Mesendoderm (in vitro differentiated cells): ENCODE measurements at regions not wholly inside any gene's neighbourhood (a gene's known extent, or its start where the extent isn't known, plus 50 kb on each side); places are given as distances from the start of the nearest gene placed in this dataset.

ENCODE experiments used
- DNase-seq: peaks from one replicate; pipeline ENCODE4 v3.0.0; 2013
- H2AK5ac ChIP-seq: 2 replicates; pipeline ENCODE4 v1.6.1; 2013; ENCODE audit warnings: low read length, inconsistent platforms
- H2BK120ac ChIP-seq: 2 replicates; pipeline ENCODE4 v1.6.1; 2013; ENCODE audit warnings: low read depth, mild to moderate bottlenecking, low read length, moderate library complexity, mixed read lengths
- H2BK15ac ChIP-seq: replicated peaks from 2 replicates; pipeline ENCODE4 v1.6.1; 2013; ENCODE audit warnings: low read depth, mild to moderate bottlenecking, moderate library complexity
- H2BK5ac ChIP-seq: 2 replicates; pipeline ENCODE4 v1.6.1; 2013; ENCODE audit warnings: low read length, inconsistent platforms
- H3K18ac ChIP-seq: 2 replicates; pipeline ENCODE4 v1.6.1; 2013; ENCODE audit warnings: mild to moderate bottlenecking, low read length, mixed read lengths
- H3K23ac ChIP-seq: one replicate; pipeline ENCODE4 v1.6.1; 2013; ENCODE audit warnings: low read length
- H3K27ac ChIP-seq: 2 replicates; pipeline ENCODE4 v1.5.1; 2013; ENCODE audit warnings: low read depth, mild to moderate bottlenecking, inconsistent platforms, low read length, moderate library complexity
- H3K27me3 ChIP-seq: 2 replicates; pipeline ENCODE4 v1.6.1; 2013; ENCODE audit warnings: low read length, control low read depth, mild to moderate bottlenecking, inconsistent platforms; ENCODE audit not compliant: insufficient read depth, poor library complexity
- H3K36me3 ChIP-seq: 2 replicates; pipeline ENCODE4 v1.6.1; 2013; ENCODE audit warnings: low read length, inconsistent platforms; ENCODE audit not compliant: control insufficient read depth, insufficient read depth
- H3K4ac ChIP-seq: one replicate; pipeline ENCODE4 v1.6.1; 2013; ENCODE audit warnings: low read depth, mild to moderate bottlenecking, low read length, moderate library complexity
- H3K4me1 ChIP-seq: 2 replicates; pipeline ENCODE4 v1.6.1; 2013; ENCODE audit warnings: low read depth, low read length, inconsistent platforms; ENCODE audit not compliant: control insufficient read depth
- H3K4me2 ChIP-seq: 2 replicates; pipeline ENCODE4 v1.6.1; 2013; ENCODE audit warnings: low read length
- H3K4me3 ChIP-seq: 2 replicates; pipeline ENCODE4 v1.5.1; 2013; ENCODE audit warnings: mild to moderate bottlenecking, low read length
- H3K56ac ChIP-seq: one replicate; pipeline ENCODE4 v1.6.1; 2013; ENCODE audit warnings: low read length
- H3K79me1 ChIP-seq: 2 replicates; pipeline ENCODE4 v1.6.1; 2013; ENCODE audit warnings: low read length, inconsistent platforms
- H3K79me2 ChIP-seq: 2 replicates; pipeline ENCODE4 v1.6.1; 2013; ENCODE audit warnings: mild to moderate bottlenecking, low read length; ENCODE audit not compliant: control insufficient read depth, insufficient read depth
- H3K9ac ChIP-seq: 2 replicates; pipeline ENCODE4 v1.6.1; 2013; ENCODE audit warnings: low read length, inconsistent platforms
- H4K5ac ChIP-seq: one replicate; pipeline ENCODE4 v1.6.1; 2013; ENCODE audit warnings: low read length
- H4K8ac ChIP-seq: one replicate; pipeline ENCODE4 v1.6.1; 2013; ENCODE audit warnings: low read depth, mild to moderate bottlenecking, control low read depth, low read length, moderate library complexity
- WGBS: extraction: QIAGEN DNeasy Blood & Tissue Kit; methylation state at CpG from one replicate; pipeline ENCODE4 v1.1.7; 2013; ENCODE audit warnings: low lambda C conversion rate, missing lambda C conversion rate; ENCODE audit not compliant: insufficient coverage; ENCODE audit errors: extremely low coverage; 5-methylcytosine and 5-hydroxymethylcytosine counted together

DNA sequence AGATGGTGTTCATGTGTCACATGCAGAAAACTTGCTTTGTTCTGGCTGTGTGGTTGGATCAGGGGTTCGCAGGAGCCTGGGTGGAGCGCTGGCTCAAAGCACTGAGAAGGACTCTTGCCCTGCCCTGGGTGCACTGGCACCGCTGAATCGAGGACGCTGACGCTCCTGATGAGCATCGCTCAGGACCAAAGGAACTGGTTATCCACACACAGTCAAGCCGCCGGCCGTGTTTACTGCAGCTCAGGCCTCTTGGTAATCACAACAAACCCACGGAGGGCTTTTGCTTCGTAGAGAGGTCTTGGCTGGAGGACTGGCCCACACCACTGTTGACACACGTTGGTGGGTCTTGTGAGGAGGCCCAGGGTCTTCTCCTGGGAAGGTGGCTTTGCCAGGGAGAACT, 299.4 kb upstream of the IRX2 start:
- Histone ChIP-seq H3K4ac (no peak overlapping the region), H2BK120ac (no peak overlapping the region), H2AK5ac (no peak overlapping the region), H3K79me2 (no peaks in the 10 kb centered on the region), H4K5ac (no peak overlapping the region), H3K18ac (no peak overlapping the region), H3K4me1 (no peaks in the 10 kb centered on the region), H4K8ac (no peak overlapping the region), H3K9ac (no peak overlapping the region), H3K4me3 (no peak overlapping the region), H2BK15ac (no peak overlapping the region), H3K79me1 (no peaks in the 10 kb centered on the region), H3K4me2 (no peak overlapping the region), H3K27ac (no peak overlapping the region), H3K23ac (no peak overlapping the region), H3K27me3 (no peaks in the 10 kb centered on the region), H3K56ac (no peak overlapping the region), H3K36me3 (no peaks in the 10 kb centered on the region), H2BK5ac (no peak overlapping the region)
- WGBS = no CpG with 5 or more reads among the region's 13 CpGs
- DNase-seq = no peak

DNA sequence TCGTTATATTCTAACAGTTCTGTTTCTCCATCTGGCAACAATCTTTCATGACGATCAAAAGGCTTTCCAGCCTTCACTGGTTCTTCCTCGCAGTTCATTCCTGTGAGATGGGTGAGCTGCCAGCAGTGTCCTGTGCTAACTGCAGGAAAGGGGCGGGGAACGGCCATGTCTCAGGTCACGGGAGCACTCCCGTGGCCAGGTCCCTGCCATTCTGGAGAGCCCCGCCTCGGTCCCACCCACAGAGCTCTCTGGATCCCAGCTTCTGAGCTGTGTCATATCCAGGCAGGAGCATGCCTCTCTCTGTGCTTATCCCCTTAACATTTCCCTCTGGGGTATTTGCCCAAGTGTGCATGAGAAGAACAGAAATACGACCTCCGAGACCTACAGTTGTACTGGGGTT, 297.8 kb upstream of the IRX2 start:
- no peaks in the 10 kb centered on the region for H3K4me1 ChIP-seq
- no peak overlapping the region for H3K4me3 ChIP-seq
- no peaks in the 10 kb centered on the region for H3K36me3 ChIP-seq
- H3K27ac ChIP-seq = no peak overlapping the region
- no peak overlapping the region for H3K4me2 ChIP-seq
- no peaks in the 10 kb centered on the region for H3K79me2 ChIP-seq
- H4K8ac ChIP-seq = no peak overlapping the region
- no peak overlapping the region for H2BK120ac ChIP-seq
- H4K5ac ChIP-seq = no peak overlapping the region
- H3K23ac ChIP-seq = no peak overlapping the region
- H3K56ac ChIP-seq = no peak overlapping the region
- H3K4ac ChIP-seq = no peak overlapping the region
- no CpG with 5 or more reads among the region's 11 CpGs for WGBS
- H2AK5ac ChIP-seq = no peak overlapping the region
- H2BK15ac ChIP-seq = no peak overlapping the region
- DNase-seq = no peak
- no peak overlapping the region for H3K9ac ChIP-seq
- H3K27me3 ChIP-seq = no peaks in the 10 kb centered on the region
- no peak overlapping the region for H2BK5ac ChIP-seq
- no peaks in the 10 kb centered on the region for H3K79me1 ChIP-seq
- H3K18ac ChIP-seq = no peak overlapping the region

DNA sequence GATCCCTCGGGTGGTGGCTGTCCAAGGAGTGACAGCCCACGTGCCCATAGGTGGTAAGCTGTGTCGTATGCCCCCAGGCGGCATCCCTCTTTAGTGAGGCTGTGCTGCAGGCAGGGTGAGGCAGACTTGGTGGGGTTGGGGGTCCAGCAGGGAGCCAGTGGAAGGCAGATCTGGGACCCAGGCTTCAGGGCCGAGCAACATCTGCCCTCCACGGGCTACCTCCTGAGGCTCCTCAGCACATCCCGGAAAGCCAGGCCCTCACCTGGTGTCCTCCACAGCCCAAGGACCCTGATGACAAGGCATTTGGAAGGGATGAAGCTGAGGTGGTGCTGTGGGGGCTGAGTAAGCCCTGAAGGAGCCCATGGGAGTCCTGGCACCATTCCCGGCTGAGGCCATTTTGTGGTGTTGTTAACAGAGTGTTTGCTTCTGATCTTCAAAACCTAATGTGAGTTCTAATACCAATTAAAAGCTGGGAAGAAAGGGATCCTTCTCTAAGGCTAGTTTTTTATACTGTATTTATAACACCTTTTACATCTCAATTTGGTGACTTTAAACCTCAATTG, 295.8 kb upstream of the IRX2 start:
- no peaks in the 10 kb centered on the region for H3K36me3 ChIP-seq
- H3K79me1 ChIP-seq = no peaks in the 10 kb centered on the region
- H4K8ac ChIP-seq = no peak overlapping the region
- no peak overlapping the region for H3K18ac ChIP-seq
- H2BK5ac ChIP-seq = no peak overlapping the region
- no peak overlapping the region for H3K4ac ChIP-seq
- no peak overlapping the region for H3K27ac ChIP-seq
- H3K4me2 ChIP-seq = no peak overlapping the region
- no peak overlapping the region for H2AK5ac ChIP-seq
- H3K9ac ChIP-seq = no peak overlapping the region
- no peak overlapping the region for H4K5ac ChIP-seq
- no peaks in the 10 kb centered on the region for H3K4me1 ChIP-seq
- H3K23ac ChIP-seq = no peak overlapping the region
- no peak for DNase-seq
- H3K27me3 ChIP-seq = no peaks in the 10 kb centered on the region
- H2BK15ac ChIP-seq = no peak overlapping the region
- H2BK120ac ChIP-seq = no peak overlapping the region
- no peaks in the 10 kb centered on the region for H3K79me2 ChIP-seq
- no CpG with 5 or more reads among the region's 8 CpGs for WGBS
- H3K4me3 ChIP-seq = no peak overlapping the region
- no peak overlapping the region for H3K56ac ChIP-seq

DNA sequence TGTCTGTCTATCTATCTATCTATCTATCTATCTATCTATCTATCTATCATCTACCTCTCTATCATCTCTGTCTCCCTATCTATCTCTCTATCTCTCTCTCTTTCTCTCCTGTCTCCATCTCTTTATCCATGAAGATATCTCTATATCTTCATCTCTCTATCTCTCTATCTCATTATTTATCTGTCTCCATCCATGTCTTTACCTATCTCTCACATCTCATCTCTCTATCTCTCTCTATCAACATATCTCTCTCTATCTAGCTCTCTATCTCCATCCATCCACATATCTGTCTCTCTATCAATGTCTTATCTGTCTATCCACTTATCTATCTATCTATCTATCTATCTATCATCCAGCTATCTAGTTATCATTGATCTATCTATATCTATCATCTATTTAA, 292.1 kb upstream of the IRX2 start:
- no peak overlapping the region for H2AK5ac ChIP-seq
- no peak overlapping the region for H3K23ac ChIP-seq
- H2BK120ac ChIP-seq = no peak overlapping the region
- H3K27ac ChIP-seq = no peak overlapping the region
- H4K5ac ChIP-seq = no peak overlapping the region
- no peak overlapping the region for H2BK5ac ChIP-seq
- H3K18ac ChIP-seq = no peak overlapping the region
- no peaks in the 10 kb centered on the region for H3K79me1 ChIP-seq
- no peak overlapping the region for H2BK15ac ChIP-seq
- no peaks in the 10 kb centered on the region for H3K36me3 ChIP-seq
- no peak overlapping the region for H3K4me3 ChIP-seq
- DNase-seq = no peak
- no peak overlapping the region for H3K4me2 ChIP-seq
- no peak overlapping the region for H3K4ac ChIP-seq
- no peak overlapping the region for H3K9ac ChIP-seq
- no peaks in the 10 kb centered on the region for H3K79me2 ChIP-seq
- H3K4me1 ChIP-seq = no peaks in the 10 kb centered on the region
- H3K27me3 ChIP-seq = no peaks in the 10 kb centered on the region
- no peak overlapping the region for H4K8ac ChIP-seq
- H3K56ac ChIP-seq = no peak overlapping the region

DNA sequence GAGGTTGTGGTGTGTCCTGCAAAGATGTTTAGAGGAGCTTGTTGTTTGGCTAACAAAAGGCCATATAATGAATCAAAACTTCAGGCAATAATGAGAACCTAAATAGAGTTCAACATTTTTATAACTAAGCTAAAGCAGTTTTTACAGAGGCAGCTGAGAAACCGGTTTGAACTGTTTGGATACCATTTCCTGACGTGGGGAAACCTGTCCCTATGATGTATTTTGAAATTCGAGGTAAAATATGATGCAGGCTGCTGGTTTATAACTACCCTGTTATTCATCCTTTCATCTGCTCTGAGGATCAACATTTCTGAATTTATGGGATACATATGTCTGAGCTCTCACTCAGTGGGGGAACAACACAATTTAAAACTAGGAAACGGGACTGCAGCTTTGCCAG, 289.5 kb upstream of the IRX2 start:
- H3K4ac ChIP-seq = no peak overlapping the region
- H3K27me3 ChIP-seq = no peaks in the 10 kb centered on the region
- H3K4me2 ChIP-seq = no peak overlapping the region
- H4K8ac ChIP-seq = no peak overlapping the region
- no peaks in the 10 kb centered on the region for H3K79me1 ChIP-seq
- H3K9ac ChIP-seq = no peak overlapping the region
- no peak for DNase-seq
- H3K4me3 ChIP-seq = no peak overlapping the region
- no peak overlapping the region for H2BK15ac ChIP-seq
- H2BK5ac ChIP-seq = no peak overlapping the region
- no peak overlapping the region for H3K18ac ChIP-seq
- H2AK5ac ChIP-seq = no peak overlapping the region
- no peaks in the 10 kb centered on the region for H3K4me1 ChIP-seq
- no peaks in the 10 kb centered on the region for H3K79me2 ChIP-seq
- no peak overlapping the region for H3K23ac ChIP-seq
- no peak overlapping the region for H3K56ac ChIP-seq
- H4K5ac ChIP-seq = no peak overlapping the region
- no CpG with 5 or more reads among the region's 4 CpGs for WGBS
- H2BK120ac ChIP-seq = no peak overlapping the region
- H3K27ac ChIP-seq = no peak overlapping the region
- no peaks in the 10 kb centered on the region for H3K36me3 ChIP-seq

DNA sequence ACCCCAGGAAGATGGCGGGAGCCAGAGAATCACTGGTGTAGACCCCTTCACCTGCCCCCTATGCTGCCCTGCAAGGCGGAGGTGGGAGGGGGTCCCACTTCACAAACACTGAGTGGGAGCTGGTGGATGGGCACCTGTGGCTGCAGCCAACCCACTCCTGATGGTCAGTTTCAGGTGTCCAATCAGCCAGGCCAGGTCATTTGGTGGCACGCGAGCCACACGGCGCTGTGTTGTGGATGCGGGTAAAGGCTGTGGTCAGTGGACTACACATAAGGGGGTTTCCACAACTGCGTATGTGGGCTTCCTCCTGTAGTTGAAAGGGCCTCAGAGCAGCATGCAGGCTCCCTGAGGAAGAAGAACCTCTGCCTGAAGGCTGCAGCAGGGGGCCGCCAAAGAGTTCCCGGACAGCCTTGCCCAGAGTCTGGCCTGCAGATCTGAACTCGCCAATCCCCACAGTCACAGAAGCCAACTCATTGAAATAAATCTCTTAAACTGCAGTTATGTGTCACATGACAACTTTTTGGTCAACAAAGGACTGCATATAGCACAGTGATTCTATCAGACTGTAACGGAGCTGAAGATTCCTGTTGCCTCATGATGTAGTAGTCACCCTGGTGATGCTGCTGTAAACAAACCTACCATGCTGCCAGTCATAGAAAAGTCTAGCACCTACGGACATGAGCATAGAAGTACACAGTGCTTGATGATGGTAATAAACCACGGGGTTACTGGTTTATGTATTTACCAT, 284.7 kb upstream of the IRX2 start:
- no peak overlapping the region for H2BK5ac ChIP-seq
- no peak overlapping the region for H4K8ac ChIP-seq
- H3K18ac ChIP-seq = no peak overlapping the region
- H3K79me1 ChIP-seq = no peaks in the 10 kb centered on the region
- H3K4ac ChIP-seq = no peak overlapping the region
- no peaks in the 10 kb centered on the region for H3K4me1 ChIP-seq
- no peak overlapping the region for H3K23ac ChIP-seq
- no peak overlapping the region for H3K56ac ChIP-seq
- H2AK5ac ChIP-seq = no peak overlapping the region
- no peaks in the 10 kb centered on the region for H3K27me3 ChIP-seq
- no CpG with 5 or more reads among the region's 14 CpGs for WGBS
- H3K36me3 ChIP-seq = no peaks in the 10 kb centered on the region
- DNase-seq = no peak
- H4K5ac ChIP-seq = no peak overlapping the region
- no peak overlapping the region for H3K4me2 ChIP-seq
- H3K79me2 ChIP-seq = no peaks in the 10 kb centered on the region
- H2BK120ac ChIP-seq = no peak overlapping the region
- H2BK15ac ChIP-seq = no peak overlapping the region
- H3K4me3 ChIP-seq = no peak overlapping the region
- H3K27ac ChIP-seq = no peak overlapping the region
- H3K9ac ChIP-seq = no peak overlapping the region
